D721Med (cell line): ENCODE measurements at regions not wholly inside any gene's neighbourhood (a gene's known extent, or its start where the extent isn't known, plus 50 kb on each side); places are given as distances from the start of the nearest gene placed in this dataset.

Source experiments
- DNase-seq: peaks from one replicate; pipeline ENCODE4 v3.0.0; 2011; ENCODE audit warnings: low spot score; ENCODE audit not compliant: insufficient read length
- FAIRE-seq: peaks from 2 replicates; lab custom pipeline; 2011; peaks lifted over from hg19 to GRCh38; lab: Jason Lieb, UNC
- CTCF ChIP-seq: IDR thresholded peaks from 2 replicates; pipeline ENCODE4 v1.5.1; 2012; ENCODE audit warnings: mild to moderate bottlenecking, control low read depth; ENCODE audit not compliant: insufficient read depth; ENCODE audit errors: missing control alignments

GRCh38 chr11:41775296-41775695 is 315.8 kb upstream of the LRRC4C start:
- DNase-seq (no peak), FAIRE-seq (no peak)

DNA sequence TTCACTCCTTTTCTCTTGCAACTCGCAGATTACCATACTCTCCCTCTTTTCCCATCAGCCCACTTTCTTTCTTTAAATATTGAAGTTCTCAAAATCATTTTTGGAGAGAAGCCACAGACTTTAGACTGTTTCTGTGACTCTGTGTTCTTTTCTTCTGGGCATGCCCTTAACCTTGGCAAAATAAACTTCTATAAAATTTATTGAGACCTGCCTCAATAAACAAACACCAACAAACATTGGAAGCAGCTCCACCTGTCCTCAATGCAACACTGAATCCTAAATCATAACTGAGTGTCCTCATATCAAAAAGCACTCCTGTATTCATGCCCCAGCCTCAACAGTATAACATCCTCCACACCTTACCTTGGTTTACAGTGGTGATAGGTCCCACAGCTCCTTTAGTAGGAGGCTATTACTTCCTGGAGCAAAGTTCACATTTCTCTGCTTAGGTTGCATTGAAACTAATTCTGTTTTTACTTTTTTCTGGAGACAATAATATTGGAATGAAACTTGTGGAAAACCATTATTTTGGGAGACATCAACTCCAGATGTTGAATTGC is 320.0 kb upstream of the LRRC4C start:
- no peak for FAIRE-seq

More at GRCh38 chr11:41775296-41775695, 315.8 kb upstream of the LRRC4C start:
- TF ChIP-seq CTCF: no peak

DNA sequence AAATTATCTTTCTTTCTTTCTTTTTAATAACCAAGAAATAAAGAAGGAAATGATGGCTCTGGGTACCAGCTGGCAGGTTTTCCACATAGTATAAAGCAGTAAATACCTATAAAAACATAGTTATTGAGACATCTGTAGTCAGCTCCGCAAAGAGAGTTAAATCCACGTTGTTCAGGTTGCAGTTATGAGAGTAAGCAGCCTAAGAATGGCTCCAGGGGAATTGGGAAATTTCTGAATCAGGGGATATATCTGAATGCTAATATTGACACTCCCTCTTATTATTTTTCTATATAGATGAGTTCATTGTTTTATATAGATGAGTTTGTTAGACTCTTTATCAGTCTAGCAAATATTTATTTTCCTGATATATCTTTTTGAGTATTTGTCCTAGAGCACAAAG is 322.0 kb upstream of the LRRC4C start:
- FAIRE-seq: no peak
- DNase-seq: no peak
- no peak for TF ChIP-seq CTCF

More for the DNA sequence above, 320.0 kb upstream of the LRRC4C start:
- TF ChIP-seq CTCF: no peak
- DNase-seq: no peak

DNA sequence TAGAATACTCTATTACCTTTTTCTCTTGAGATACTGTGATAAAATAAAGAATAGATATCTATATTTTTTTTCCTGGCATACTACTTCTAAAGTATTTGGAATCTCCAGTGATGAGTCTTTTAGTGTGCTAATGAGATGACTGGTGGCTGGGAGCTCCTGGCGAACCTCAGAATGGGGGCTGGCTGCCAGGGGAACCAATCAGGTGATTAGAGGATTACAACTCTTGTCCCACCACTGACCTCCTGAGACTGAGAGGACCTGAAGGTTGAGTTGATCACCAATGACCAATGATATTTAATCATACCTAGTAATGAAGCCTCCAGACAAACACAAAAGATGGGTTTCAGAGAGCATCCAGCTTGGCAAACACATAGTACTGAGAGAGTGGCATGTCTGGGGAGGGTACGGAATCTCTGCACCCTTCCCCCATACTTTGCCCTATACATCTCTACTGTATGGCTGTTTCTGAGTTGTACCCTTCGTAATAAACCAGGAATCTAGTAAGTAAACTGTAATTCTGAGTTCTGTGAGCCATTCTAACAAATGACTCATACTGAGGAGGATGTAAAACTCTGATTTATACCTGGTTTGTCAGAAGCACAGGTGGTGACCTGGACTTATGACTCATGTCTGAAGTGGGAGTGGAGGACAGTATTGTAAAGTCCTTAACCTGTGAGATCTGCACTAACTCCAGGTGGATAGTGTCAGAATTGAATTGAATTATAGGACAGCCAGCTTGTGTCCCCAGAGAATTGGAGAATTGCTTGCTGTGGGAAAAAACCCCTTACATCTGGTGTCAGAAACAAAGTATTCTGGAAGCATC is 325.3 kb upstream of the LRRC4C start:
- DNase-seq (no peak), FAIRE-seq (no peak)
- TF ChIP-seq CTCF: no peak

- DNase-seq: no peak
- no peak for TF ChIP-seq CTCF
- no peak for FAIRE-seq
Observed at GRCh38 chr11:41786087-41786486, 326.6 kb upstream of the LRRC4C start.

GRCh38 chr11:41788177-41788576 is 328.7 kb upstream of the LRRC4C start:
- DNase-seq: no peak
- no peak for FAIRE-seq
- TF ChIP-seq CTCF: no peak

GRCh38 chr11:41789376-41789775 is 329.9 kb upstream of the LRRC4C start:
- no peak for DNase-seq

More at GRCh38 chr11:41789376-41789775, 329.9 kb upstream of the LRRC4C start:
- no peak for TF ChIP-seq CTCF
- no peak for FAIRE-seq
